ENCODE measurements at regions not wholly inside any gene's neighbourhood (a gene's known extent, or its start where the extent isn't known, plus 50 kb on each side); places are given as distances from the start of the nearest gene placed in this dataset.

GRCh38 chr5:174293006-174293405 is 247.5 kb downstream of the NSG2 start:
- no peak for DNase-seq

GRCh38 chr5:174293481-174293880 is 248.0 kb downstream of the NSG2 start:
- no peak for DNase-seq

DNA sequence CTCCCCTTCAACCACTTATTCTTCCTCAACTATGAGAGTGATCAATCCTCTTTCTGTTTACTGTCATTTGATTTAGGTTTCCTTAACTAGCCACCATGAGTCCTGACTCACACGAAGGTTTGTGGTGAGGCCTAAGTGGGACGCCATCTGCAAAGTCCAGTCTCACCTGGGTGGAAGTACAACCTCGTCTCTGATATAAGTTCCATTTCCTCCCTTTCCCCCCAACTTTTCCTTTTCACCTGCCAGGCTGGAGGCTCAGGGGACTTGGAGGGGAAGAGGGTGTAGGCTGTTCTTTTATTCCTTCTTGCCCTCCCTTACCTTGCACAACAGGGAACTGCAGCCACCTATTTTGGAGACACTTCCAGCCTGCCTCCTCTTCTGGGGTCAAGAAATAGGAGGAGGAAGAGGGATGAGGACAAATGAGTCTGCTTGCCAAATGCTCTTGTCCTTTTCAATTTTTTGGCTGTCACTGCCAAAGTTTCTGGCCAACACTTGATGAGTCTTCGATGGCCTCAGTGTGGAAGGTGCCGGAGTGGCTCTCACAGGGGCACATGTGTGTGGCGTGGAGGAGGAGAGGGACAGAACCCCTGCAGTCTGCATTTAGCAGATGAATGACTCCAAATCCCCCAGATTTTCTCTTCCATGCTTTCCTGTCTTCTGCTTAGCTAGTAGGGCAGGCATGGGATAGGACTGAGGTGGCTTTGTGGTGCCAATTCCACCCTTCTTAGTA is 249.6 kb downstream of the NSG2 start:
- DNase-seq, result no peak

DNA sequence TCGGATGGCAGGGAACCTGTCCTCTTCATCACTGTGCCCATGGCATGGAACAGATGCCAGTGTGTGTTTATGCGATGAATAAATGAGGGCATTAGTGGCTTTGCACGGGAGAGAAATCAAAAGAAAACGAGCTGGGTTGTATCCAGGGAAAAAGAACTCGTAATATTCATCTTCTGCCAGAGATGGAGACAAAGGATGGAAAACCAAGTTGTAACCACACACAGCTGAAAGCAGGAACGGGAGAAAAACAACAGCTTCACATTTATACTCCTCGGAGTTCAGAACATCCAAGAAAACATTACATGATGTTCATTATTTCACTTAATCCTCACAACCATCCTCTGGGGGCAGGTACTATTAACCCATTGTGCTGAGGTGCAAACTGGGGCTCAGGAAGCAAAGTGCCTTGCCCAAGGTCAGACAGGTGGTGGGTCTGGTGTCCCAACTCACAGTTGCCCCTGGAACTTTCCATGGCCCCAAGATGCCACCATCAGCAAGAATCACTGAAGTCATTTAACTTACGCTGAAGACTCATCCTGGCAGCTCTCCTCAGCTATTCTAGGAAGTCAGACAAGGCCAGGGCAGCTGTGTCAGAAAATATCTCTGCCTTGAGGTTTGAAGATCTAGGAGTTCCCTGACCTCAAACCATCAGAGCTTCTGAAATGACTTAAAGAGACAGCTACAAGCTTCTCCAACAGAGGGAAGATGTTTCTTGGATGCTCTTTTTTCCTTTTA is 250.4 kb downstream of the NSG2 start:
- DNase-seq, result no peak

DNA sequence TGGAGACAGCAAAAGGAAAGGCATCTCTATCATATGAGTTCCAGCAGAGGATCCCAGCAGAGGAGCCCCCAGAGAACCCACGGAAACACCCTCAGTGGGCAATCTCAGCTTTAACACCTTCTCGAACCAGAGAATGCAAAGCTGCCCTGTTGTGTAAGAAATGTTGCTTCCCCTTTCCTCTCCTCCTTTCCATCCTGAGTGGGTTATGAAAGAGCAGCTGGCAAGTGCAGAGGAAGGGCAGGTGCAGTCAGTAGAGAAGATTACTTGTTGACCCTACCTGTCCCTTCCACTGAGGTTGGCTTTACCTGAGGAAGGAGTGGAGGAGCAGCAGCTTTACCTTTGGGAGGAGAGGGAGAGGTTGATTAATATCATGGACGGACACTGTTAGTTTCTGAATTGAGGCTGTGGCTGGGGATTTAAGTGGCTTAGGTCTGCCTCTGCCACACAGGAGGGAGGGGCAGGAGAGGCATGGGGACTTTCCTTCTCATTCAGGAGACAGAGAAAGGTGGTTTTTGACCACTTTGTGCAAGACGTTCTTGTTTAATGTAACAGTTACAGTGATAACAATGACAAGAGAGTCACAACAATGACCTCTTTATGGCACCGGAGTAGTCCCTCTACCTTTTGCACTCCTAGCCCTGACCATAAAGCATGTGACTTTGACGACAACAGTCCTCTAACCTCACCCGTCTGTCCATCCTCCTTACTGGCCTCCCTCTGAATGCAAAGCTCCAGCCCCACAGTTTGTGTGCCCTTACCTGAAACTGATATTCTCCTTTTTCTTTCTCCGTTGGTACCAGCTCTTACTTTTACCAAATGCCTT is 254.8 kb downstream of the NSG2 start:
- DNase-seq, result no peak

DNA sequence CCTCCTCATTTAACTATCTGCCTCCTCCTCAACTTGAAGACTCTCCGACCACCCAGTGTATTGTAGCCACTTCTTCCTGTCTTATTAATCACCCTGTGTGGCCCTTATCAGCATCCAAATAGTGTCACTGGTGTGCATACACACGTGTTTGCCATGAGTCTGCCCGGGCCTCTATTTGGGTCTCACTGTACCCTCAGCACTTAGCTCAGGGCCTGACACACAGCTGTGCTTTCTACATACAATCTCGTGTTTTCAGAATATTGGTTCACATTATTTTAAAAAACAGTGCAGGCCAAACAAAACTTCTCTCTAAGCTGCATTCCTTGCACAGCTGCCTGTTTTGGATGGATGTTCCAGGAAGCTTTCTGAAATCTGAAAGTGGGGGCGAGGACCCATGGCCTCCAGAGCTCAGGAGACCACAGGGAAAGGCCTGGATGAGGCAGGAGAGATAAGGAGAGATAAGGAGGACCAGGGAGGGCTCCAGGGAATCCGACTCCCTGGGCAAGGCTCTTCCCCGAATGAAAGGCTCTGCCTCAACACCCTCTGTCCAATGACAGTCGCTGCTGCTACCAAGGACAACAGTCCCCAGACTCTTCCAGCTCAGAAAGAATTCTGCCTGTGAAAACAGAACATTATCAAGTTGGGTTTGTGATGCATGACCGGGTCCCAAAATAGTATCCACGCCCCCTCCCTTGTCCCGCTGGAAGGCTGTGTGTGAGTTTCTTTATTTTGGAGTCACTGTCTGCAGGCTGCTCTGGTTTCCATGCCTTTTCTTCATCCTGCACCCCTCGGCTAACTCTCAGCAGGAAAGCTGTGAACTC is 255.6 kb downstream of the NSG2 start:
- DNase-seq, result no peak

DNA sequence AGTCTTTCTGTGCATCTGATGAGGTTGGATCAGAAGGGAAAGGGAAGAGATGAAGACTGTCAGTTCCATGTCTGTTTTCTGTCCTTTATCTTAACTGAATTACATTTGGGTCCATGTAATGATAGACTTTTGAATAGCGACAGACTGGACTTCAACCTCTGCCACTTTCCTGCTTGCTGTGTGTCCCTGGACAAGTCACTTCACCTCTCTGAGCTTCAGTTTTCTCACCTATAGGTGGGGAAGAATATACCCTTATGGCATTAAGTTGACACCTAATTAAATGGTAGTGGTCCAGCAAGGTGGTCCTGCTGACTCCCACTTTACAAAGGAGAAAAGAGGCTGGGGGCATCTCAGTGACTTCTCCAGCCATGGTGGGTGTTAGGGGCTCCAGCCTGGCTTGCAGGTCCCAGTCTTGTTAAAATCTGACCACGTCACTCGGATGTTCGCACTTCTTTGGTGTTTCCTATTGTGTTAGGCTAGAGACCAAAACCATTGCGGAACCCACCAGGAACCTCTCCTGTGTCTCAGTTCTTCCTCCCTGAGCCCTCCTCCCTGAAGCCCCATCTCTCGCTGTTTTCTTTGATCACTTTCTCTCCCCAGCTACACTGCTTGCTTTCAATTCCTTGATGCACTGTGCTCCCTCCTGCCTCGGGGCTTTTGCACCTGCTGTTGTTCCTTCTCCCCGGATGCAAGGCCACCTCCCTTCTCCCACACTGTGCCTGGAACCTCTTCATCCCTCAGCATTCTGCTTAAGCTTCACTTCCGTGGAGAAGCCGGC is 256.5 kb downstream of the NSG2 start:
- no peak for DNase-seq

DNA sequence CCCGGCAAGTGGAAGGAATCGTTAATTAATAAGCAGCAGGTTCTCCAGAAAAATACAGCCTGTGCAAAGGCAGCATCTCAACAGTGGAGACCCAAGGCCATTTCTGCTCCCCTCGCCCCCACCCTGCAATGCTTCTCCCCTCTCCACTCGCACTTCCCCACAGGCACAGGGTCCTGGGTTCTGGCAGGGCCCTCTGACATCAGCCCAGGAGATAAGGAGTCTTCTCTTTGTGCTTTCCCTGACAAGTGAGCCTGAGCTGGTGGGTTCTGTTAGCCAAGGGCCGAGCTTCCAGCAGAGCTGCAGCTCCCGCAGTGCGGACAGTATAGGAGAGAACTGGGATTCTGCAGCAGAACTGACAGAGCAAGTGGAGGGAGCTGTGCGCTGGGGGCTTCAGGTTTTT is 257.5 kb downstream of the NSG2 start:
- no peak for DNase-seq

- DNase-seq, result no peak
These were observed 258.0 kb downstream of the NSG2 start for GRCh38 chr5:174303437-174304045.

- DNase-seq, result no peak
These were observed 259.8 kb downstream of the NSG2 start for GRCh38 chr5:174305241-174305681.

- DNase-seq, result no peak
These were observed 261.0 kb downstream of the NSG2 start for GRCh38 chr5:174306345-174307030.

DNA sequence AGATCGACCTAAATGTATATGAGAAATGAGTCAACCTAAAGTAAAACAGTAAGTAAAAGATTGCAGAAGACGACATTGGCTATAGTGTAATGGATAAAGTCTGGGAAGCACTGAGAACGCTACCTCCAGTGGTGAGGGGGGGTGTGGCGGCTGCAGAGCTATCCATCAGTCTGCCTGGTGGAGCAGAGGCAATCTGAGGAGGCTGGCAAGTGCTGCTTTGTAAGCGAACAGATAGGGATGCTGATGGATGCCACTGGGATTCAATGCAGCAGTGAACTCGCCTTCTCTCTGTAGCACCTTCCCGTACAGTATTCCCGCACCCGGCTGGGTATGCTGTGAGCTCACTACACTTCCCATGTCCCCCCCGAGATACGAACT is 261.5 kb downstream of the NSG2 start:
- no peak for DNase-seq

GRCh38 chr5:174307656-174308271 is 262.3 kb downstream of the NSG2 start:
- no peak for DNase-seq

DNA sequence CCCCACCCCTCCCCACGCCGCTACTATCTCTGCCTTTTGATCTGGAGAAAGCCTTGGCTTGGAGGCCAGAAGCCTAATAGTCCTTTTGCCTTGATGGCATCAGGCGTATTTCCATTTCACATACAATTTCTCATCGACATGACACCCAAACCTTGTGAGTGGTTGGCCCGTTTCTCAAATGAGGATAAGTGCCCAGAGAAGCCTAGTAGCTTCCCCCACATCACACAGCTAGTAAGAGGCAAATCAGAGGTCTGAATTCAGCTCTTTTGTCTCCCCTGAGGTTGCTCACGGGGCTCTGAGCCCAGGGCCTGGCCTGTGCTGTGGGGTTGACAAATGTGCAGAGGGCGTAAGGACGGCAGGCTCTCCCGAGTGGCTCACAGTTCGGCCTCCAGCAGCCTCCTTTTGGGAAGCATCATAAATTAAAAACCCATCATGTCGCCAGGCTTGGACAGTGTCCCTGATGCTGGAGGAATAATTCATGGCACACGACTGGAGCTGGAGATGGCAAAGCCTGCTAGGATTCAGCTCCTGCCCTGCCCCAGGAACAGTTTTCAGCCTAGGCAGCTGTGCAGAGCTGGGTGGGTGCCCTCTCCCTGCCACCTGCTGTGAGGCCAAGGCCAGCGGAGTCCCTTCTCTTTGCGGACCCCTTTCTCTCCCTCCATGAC is 263.8 kb downstream of the NSG2 start:
- no peak for DNase-seq

GRCh38 chr5:174310243-174310642 is 264.7 kb downstream of the NSG2 start:
- DNase-seq, result no peak

- no peak for DNase-seq
These were observed 265.2 kb downstream of the NSG2 start for GRCh38 chr5:174310706-174311105.

DNA sequence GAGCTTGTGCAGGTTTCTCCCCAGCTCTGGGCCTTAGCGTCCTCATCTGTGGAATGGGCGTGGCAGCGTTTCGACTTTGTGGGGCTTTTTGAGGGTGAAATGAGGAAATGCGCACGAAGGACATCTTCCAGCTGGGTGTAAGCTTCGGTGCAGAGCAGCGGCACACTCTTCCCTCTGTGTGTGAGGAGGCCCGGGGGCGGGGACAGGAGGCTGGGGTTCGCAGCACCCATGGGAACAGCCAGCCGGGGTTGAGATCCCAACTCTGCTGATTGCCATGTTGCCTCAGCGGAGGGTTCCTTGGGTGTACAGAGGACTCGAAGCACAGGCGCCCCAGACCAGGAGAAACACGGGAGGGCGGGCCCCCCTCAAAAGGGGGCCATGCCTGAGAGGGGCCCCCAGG is 265.6 kb downstream of the NSG2 start:
- DNase-seq, result no peak

DNA sequence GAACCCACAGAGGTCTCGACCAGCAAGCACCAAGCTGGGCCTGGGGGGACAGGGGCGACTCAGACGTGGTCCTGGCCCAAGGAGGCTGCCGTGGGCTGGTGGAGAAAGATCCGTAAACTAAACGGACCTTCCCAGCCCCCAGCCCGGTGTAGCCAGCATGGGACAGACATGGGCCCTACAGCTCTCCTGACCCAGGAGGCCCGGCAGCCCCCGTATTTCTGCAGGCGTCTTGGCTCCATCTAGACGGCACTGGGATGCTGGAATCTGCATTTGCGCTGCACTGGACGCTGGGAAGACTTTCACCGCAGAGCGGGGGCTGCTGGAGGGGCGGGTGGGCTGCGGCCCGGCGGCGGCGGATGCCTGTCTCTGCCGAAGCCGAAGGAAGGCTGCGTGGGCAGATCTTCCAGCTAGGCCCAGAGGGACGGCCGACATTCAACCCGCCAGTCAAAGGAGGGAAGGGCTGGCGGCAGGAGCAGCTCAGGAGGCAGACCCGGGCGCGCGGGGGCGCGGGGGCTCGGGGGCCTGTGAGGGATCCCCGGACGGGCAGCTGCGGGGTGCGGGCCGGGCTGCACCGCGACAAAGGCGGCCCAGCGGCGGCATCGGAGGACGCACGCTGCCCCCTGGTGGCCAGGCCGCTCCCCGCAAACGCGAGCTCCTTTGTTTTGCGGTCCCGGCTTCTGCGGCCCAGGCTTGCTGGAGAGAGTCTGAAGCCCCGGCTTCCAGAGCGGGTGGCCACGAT is 266.2 kb downstream of the NSG2 start:
- DNase-seq, result peak; percentile 83

- no peak for DNase-seq
These were observed 266.7 kb downstream of the NSG2 start for GRCh38 chr5:174312270-174312617.

All from 8988T (cell line).